GM21825 (cell line): ENCODE measurements at regions not wholly inside any gene's neighbourhood (a gene's known extent, or its start where the extent isn't known, plus 50 kb on each side); places are given as distances from the start of the nearest gene placed in this dataset.
A peak's percentile ranks its signal among the peaks of the same experiment; 100 is the strongest.

Experiments
- ATAC-seq: cut with Tn5 transposase; IDR thresholded peaks from one replicate; pipeline ENCODE4 v1.9.1; 2021; ENCODE audit warnings: mild to moderate bottlenecking, moderate library complexity; ENCODE audit not compliant: unreplicated experiment

DNA sequence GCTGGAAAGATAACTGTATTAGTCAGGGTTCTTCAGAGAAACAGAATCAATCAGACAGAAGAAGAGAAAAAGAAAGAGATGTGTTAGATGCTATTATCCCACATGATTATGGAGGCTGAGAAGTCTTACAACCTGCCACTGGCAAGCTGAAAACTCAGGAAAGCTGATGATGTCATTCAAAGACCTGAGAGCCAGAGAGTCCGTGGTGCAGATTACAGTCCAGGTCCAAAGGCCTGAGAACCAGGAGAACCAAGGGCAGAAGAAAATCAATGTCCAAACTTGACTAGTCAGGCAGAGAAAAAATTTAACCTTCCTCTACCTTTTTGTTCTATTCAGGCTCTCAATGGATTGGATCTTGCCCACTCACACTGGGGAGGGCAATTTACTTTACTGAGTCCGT lies 172.5 kb downstream of the QDPR start:
- no peak for ATAC-seq

GRCh38 chr4:17336986-17337385 lies 174.9 kb downstream of the QDPR start:
- no peak for ATAC-seq

DNA sequence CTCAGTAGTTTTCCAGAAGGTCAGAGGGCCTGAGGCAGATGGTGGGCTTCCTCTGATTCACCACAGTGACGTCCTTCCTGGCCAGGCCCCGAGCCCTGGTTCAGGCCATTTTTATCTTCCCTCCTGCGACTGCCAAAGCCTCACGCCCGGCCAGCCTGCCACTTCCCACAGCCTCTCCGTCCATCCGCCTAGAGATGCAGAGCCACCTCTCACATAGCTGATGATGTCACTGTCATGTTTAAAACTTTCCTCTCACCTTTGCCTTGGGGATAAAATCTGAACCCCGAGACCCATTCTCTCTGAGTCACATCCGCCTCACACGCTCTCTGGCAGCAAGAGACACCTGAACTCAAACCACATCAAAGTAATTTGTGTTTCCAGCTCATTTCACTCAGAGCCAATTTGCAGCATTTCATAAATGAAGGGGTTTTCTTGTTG lies 175.3 kb downstream of the QDPR start:
- peak; percentile 88 for ATAC-seq

DNA sequence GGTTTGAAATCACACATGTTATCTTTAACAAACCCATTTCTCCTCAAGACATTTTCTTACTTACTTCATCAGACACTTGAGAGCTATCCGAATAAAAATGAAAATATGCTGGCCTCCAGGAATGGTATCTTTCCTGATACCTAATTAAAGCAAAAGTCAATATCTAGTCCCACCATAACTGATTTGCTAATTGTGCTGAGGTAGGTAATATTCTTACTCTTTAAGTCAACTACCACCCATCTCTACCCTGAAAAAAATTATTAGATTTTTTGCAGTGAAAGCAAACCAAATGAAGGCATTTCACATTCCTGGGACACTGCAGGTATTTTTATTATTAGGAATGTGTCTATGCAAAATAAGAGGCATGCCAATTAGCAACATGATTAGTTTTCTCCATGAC lies 175.8 kb downstream of the QDPR start:
- ATAC-seq, result no peak

GRCh38 chr4:17335371-17335770 lies 176.5 kb downstream of the QDPR start:
- no peak for ATAC-seq

- no peak for ATAC-seq
Observed at GRCh38 chr4:17332478-17332877, 179.4 kb downstream of the QDPR start.

- ATAC-seq, result no peak
Observed at GRCh38 chr4:17329046-17329445, 182.8 kb downstream of the QDPR start.

DNA sequence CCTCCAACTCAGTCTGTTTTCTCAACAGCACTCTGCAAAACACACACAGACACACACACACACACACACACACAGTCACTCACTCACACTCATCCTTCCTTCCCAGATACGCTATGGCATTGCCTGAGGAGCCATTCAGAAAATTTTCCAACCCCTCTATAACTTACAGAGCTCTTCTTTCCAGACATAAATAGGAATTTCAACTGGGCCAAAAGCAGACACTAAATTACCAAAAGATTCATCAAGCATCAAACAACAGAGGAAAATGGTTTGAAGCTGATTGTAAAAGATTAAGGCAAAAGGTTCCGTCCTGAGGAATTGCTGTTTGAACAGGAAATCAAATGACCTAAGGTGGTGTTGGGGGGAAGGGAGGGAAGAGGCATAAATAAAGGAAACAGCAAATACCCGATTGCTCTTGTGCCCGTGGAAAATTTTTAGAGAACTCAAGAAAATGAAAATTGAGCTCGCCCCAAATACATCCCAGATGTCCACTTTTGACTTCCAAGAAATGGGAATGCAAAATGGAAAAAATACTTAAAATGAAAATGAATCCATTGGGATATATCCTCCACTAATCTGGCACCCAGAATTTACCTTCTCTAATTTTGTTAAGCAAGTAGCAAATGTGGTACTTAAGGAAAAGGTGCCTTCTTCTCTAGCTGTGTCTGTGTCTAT lies 183.6 kb downstream of the QDPR start:
- no peak for ATAC-seq

- ATAC-seq, result no peak
Observed at GRCh38 chr4:17327591-17327990, 184.3 kb downstream of the QDPR start.

DNA sequence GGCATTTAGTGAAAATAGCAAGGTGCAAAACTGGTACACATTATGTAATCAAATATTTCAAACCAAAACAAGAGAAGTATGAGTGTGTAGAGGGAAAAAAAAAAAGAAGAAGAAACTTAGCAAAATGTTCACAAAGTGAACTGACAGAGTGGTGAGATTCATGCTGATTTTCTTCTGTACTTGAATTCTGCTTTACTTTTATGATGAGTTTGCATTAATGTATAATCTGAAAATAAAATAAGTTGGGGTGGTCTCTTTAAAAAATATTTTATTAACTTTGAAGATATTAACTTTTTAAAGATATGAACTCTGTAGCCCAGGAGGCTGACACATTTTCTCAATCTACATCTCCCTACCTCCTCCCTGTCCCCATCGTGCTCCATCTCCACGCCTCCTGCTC lies 185.1 kb downstream of the QDPR start:
- no peak for ATAC-seq

GRCh38 chr4:17325098-17325497 lies 186.8 kb downstream of the QDPR start:
- ATAC-seq, result no peak

DNA sequence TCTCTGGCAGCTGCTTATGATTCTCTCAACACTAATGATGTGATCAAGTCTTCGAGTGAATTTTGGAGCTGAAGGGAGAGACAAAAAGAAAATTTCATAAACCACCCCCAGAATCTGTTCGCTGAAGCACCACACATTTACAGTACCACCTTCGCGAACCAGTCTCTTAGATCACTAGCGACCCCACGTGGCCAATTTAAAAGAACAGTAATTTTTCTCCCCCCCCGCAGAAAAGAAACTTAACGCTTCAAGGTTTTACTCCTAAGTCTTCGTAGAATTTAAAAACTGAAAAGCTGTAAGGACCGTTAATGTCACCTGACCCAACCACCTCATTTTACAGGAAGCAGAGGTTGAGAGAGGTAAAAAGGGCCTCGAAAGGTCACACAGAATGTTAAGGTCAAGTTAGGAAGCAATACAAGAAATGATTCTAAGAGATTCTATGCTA lies 187.5 kb downstream of the QDPR start:
- no peak for ATAC-seq

- no peak for ATAC-seq
Observed at GRCh38 chr4:17323554-17324385, 188.1 kb downstream of the QDPR start.

GRCh38 chr4:17322514-17322913 lies 189.4 kb downstream of the QDPR start:
- ATAC-seq, result no peak

DNA sequence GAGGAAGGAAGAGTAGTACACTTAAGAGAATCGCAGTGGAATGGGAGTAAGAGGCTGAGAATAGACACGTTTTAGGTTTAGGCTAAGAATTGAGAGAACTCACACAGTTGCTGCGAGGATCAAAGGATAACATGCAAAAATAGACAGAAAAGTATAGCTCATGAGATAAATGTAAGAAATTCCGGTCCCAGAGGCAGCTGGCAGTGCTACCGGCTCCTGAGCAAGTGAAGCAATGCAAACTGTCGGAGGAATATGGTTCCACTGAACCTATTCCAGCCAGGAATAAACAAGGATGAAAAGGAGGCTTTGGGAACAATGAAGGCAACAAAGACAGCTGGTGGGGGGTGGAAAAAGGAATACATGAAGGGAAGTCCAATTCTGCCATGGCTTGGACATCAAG lies 191.8 kb downstream of the QDPR start:
- ATAC-seq, result no peak

DNA sequence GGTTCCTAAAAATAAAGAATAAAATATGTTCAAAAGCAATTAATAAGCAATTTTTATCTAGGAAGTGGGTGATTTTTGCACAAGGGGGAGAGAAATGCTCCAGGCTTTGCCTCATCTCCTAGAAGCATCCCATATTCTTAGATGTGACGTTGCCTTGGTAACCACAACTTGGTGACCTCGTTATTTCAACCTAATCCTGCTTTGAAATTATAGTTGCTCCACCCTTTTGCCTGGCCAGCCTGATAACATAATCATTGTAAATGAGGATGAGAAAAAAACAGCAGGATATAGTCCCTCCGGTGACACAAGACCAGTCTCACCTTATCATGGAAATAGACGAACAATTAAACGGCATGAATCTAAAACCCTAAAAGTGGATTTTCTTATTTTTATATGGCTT lies 194.4 kb downstream of the QDPR start:
- ATAC-seq, result no peak

DNA sequence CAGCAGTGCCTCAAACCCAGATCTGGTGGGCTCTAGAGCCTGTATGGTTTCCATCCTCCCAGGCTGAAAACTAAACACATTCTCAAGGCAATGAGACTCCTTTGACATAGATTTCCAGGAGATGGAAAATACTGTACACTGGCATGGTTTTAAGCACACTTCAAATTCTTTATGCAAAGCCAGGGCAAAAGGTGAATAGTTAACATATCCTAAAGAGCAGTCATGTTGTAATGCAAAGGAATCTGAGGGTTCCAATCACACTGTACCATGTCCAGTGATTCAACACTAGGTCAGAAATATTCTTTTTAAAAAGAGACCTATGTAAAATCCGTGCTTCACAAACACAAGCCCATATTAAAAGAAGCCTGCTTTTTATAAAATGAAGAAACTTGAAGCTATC lies 195.3 kb downstream of the QDPR start:
- ATAC-seq, result no peak

DNA sequence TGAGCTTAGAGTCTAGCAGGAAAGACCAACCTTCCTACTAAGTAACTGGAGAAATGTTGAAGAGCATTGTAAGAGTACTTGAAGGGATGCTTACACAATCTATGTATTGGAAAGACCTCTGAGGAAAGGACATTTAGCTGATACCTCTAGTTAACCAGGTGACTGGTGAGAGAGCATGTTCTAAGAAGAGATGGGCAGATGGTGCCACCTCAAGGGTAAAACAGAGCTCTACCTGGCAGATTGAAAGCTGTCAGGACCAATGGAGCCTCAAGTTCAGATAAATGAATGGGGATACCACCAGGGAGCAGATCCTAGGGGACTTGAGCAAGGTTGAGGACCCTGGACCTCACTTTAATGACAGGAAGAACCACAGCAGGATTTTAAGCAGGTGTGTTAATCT lies 196.4 kb downstream of the QDPR start:
- no peak for ATAC-seq

- no peak for ATAC-seq
Observed at GRCh38 chr4:17313194-17313593, 198.7 kb downstream of the QDPR start.

DNA sequence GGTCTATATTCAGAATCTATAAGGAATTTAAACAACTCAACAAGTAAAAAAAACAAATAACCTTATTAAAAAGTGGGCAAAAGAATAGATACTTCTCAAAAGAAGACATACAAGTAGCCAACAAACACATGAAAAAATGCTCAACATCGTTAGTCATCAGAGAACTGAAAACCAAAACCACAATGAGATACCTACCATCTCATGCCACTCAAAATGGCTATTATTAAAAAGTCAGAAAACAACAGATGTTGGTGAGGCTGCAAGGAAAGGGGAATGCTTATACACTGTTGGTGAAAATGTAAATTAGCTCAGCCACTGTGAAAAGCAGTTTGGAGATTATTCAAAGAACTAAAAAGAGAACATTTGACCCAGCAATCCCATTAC lies 201.6 kb downstream of the QDPR start:
- peak; percentile 47 for ATAC-seq

- no peak for ATAC-seq
Observed at GRCh38 chr4:17309567-17310268, 202.2 kb downstream of the QDPR start.

DNA sequence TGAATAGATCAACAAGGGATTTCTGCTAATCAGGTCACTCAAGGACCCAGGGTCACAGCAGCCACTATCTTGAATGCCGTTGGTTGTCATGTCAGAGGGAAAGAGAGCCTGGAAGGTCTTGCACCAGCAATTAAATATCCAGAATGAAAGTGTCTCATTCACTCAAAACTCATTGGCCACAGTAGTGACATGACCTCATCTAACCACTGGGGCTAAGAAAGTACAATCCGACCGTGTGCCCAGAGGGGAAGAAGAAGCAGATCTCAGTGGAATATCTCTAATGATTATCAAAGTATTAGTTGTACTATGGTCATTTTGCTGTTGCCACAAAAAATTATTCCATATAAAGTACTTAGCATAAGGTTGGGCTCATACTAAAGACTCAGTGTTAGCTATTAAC lies 210.0 kb downstream of the QDPR start:
- ATAC-seq, result no peak
